GM19452 (cell line): ENCODE measurements at regions not wholly inside any gene's neighbourhood (a gene's known extent, or its start where the extent isn't known, plus 50 kb on each side); places are given as distances from the start of the nearest gene placed in this dataset.

Experiments used
- ATAC-seq: cut with Tn5 transposase; IDR thresholded peaks from one replicate; pipeline ENCODE4 v1.9.1; 2021; ENCODE audit not compliant: unreplicated experiment

DNA sequence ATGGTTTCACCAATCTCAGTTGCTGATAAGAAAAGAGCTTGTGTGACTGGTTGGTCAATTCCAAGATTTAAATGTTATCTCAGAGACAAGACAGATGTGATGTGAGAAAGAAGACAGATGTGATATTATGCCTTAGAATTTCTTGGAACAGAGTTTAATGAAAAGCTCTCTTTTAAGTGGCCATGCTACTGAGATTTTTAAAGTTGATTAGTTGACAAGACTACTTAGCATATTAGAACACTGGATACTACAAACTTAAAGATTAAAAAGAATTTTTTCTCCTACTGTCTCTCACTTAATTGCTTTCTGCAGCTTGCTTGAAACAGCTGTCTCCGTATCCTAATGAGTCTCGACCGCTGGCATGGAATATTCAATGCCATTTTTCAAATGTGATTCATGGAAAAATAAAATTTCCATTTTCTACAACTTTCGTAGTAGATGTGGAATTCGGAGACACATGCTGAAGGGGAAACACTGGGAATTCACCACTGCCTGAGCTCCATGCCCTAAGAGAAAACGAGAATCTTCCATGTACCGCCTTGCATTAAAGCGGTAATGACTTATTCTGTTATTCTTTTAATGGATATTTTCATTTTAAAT, 634.2 kb upstream of the SETBP1 start:
- no peak for ATAC-seq

DNA sequence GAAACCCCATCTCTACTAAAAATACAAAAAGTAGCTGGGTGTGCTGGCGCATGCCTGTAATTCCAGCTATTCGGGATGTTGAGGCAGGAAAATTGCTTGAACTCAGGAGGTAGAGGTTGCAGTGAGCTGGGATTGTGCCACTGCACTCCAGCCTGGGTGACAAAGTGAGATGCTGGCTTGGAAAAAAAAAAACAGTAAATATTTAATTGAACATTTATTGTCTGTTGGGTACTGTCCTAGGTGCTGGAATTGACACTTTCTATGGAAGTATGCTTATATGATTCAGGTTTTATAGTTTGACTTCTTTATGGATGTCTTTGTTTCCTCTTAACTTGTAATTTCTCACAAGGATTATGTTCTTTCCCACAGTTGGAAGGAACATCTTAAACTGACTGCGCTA, 633.1 kb upstream of the SETBP1 start:
- ATAC-seq: no peak

DNA sequence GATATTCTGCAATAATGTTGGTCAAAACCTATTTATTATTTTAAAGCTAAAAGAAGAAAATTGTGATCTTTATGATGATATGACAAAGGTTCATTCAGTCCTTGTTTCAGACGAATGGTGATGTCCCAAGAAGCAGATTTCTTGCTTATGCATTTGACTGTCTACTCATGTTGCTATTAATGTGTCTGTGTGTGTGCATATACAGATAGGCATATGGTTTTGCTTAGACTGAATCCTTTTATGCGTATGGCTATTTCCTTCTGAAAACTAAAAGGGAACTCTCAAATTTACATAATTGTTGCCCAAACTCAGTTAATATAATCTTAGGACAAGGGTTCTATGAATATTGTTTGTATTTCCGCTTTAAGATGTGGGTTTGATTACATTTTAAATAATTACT, 632.3 kb upstream of the SETBP1 start:
- ATAC-seq: no peak

DNA sequence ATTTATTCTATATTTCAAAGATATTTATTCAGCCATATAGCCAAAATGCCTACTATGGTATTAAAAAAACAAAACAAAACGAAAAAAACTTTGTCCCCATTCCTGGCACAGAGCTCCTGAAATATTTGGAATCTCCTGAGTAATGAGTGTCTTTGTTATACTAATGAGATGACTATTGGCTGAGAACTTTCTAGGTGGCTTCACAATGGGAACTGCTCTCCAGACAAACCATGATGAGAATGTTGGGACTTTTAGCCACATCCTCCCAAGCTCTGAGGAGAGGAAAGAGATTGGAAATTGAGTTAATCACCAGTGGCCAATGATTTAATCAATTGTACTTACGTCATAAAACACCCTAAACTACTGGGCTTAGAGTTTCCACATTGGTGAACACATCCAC, 631.8 kb upstream of the SETBP1 start:
- no peak for ATAC-seq

DNA sequence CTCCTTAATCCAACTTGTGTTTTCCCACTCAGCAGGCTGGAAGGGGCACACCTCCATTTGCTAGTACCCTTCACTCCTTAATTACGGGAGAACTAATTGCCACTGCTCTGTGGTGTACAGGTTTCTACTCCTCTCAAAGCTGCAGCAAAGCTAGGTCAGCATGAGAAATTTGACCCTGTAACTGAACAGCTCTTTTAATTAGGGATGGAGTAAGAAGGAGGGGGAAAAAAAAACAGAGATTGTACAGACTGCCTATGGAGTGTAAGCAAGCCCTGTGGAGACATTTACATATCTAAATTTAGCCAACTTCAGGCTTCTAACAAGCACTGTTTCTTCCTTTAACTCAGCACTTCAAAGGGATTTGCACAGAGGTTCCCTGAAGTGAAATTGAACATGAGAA, 629.7 kb upstream of the SETBP1 start:
- no peak for ATAC-seq

DNA sequence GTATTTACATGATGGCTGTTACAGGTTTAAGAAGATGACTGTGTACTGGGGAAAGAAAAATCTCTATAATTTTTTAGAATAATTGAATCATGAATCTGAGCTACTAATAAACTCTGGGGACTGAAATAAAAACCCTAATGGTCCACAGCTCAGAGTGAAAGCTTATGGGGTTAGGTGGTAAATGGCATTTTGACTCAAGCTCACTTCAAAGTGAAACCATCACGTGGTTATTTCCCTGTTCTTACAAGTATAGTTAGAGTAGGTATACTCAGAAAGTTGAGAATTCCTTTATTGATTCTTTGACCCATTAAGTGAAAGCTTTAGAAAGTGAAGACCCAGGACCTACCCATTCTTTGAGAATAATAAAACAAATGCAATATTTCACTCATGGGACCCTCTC, 626.2 kb upstream of the SETBP1 start:
- ATAC-seq: no peak

DNA sequence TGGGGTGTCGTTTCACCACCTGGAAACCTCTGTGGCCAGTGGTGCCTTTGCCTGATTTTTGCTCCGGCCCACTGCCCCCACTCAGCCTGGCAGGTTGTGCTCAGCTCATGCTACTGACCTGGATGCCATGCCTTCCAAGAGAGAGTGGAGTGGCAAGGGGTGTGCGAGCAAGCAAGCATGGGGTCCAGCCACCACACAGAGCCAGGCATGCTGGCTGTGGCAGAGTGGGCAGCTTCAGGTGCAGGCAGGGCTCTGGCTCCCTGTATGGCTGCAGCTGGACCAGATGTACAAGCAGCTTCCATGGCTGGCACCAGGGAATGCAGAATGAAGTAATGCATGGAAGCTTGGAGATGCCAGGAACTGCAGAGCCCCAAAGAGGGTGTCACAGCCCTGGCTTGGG, 620.5 kb upstream of the SETBP1 start:
- no peak for ATAC-seq

DNA sequence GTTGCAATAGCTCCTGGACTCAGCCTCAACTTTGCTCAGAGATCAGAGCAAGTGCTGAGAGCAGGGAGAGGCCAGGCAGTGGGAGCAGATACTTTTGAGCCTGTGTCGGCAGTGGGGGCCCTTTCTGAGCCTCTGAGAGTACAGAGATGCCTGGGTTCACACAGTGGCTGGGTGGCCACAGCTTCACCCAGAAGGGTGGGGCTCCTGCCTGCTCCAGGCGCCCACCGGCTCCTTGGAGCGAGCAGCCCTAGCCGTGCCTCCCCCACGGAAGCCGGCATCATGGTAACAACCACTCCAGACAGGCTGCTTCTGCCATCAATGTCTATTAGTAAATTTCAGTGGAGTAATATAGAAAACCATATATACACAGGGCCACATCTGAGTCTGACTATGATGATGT, 619.2 kb upstream of the SETBP1 start:
- ATAC-seq: no peak

DNA sequence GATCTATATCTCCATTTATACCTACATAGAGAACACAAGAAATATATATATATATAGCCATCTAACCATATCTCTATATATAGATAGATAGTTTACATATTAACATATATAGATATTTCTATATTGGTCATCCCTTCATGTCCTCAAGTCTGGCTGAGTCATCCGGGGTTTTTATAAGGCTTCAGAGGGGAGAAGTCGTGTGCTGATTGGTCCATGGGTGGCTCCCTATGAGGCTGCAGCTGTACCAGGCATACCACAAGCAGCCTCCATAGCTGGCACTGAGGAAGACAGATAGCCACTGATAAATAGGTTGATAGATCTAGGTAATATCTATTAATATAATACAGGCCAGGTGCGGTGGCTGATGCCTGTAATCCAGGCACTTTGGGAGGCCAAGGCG, 618.3 kb upstream of the SETBP1 start:
- ATAC-seq: no peak

DNA sequence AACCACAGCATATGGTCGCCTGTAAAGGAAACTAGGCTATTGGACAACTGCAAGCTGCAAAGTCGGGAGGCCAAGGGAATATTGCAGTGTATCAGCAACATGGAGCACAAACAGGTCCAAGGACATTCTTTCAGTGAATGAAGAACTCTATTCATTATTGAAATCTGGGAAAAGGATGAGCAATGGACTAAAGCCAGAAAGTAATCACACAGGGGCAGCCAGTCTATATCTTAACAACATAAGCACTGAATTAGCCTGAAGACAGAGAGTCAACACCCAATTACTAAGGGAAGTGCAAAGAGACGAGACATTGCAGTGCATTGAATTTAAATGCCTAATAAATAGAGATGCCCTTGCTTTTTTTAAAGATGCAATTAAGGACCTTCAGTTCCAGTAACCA, 615.5 kb upstream of the SETBP1 start:
- ATAC-seq: no peak

DNA sequence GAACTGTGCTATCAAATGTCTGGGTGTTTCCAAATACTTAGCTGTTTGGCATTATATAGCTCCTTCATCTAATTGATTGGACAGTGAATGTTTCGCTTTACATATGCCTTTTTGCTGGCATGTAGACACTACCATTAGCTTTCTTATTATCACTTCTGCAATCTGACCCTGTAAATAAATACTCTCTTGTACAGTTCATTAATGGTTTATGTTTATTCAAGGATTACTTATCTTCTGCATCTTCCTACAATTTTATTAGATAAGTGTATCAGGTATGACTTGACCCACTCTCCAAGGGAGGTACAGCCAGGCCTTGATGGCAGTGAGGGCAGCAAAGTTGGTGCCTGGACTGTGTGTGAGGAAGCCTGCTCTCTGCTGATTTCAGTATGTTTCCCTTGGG, 614.1 kb upstream of the SETBP1 start:
- no peak for ATAC-seq

DNA sequence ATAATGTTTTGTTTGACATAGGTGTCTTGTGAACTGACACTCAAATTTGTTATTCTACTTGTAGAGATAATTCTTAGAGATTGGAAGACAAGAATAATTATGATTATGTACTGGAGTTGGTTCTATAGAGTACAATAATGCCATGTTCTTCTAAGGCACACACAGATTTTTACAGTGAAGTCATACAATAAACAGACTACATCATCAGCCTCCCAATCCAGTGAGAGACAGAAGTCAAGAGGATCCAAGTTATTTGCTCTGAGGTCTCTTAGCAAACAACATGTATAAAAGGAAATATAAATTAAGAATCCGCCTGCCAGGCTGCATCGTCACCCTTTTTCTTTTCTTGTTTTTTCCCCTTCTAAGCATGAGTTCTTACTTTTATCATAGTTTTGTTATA, 613.5 kb upstream of the SETBP1 start:
- no peak for ATAC-seq

DNA sequence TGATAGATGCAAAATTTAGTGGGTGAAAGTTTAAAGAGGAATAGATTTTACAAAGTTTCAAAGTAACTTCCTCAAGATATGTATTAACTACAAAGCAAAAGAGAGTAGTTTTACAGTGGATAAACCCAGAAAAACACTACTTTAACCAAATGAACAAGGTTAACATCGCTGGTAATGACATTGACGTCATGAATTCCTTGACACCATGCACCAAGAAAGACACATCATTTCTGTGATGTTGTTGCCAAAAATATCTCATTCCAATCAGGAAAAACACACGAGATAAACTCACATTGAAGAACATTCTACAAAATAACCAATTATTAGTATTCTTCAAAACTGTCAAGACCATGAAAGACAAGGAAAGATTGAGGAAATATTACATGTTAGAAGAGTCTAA, 605.6 kb upstream of the SETBP1 start:
- ATAC-seq: no peak

DNA sequence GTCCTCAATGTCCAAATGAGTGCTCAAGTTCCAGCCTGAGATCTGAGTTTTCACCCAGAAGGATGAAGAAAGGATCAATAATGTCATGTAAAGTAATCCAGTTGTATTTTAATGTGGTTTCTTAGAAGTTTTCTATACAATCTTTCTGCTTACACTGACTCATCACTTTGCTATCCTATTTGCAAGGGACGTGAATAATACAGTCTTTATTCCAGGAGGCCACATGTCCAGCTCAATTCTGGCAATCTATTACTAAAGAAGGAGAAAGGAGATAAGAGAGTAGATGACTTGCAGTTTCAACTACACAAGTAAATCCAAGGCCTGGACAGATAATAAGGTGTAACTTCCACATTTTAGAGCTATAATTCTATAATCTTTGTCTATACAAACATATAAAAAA, 601.1 kb upstream of the SETBP1 start:
- ATAC-seq: no peak

DNA sequence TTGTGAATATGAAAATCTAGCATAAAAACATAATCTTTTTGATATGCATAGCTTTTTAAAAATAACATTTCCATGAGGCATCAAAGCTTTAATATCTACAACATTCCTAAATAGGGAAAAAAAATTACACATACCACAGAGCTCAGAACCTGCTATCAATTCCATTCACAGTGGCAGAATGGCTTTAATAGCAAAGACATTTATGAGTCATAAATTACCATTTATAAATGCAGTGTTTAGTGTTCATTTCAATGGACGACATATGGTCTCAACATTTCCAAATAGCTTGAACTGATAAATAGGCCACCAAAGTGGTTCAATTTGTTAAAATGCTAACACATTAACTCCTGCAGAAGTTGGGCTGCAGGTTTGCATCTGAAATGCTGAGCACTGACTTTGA, 600.6 kb upstream of the SETBP1 start:
- ATAC-seq: no peak

DNA sequence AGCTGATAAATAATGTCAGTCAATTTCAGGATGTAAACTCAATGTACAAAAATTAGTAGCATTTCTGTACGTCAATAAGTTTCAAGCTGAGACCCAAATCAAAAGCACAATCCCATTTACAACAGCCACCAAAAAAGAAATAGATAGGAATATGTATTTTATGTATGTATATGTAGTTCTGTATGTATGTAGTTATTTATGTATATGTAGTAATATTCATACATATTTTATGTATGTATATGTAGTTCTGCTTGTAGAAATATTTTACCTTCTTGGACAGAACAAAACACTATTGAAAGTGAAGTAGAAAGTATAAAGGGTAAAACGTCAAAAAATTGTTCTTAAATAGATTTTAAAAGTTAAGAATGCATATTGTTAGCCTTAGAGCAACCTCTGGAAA, 591.0 kb upstream of the SETBP1 start:
- no peak for ATAC-seq

DNA sequence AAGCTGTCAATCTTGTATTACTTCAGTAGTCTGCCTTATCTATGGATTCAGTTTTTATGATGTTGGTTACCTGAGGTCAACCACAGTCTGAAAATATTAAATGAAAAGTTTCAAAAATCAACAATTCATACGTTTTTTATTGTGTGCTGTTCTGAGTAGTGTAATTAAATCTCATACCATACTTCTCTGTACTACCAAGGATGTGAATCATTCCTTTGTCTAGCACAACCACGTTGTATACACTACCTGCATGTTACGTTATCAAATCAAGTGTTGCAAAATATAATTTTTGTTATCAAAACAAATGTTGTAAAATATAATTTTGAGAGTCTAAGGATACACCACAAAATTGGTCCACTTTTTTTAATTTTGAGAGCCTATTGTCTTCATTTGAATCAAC, 590.2 kb upstream of the SETBP1 start:
- no peak for ATAC-seq

DNA sequence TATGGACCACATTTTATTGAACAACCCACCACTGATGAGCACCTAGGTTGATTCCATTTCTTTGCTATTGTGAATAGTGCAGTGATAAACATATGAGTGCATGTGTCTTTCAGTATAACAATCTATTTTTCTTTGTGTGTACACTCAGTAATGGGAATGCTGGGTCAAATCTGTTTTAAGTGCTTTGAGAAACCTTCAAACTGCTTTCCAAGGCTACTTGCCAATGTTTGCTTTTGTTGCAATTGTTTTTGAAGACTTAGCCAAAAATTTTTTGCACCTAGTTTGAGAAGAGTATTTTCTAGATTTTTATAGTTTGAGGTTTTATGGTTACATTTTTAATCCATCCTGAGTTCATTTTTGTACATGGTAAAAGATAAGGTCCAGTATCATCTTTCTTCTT, 587.4 kb upstream of the SETBP1 start:
- no peak for ATAC-seq

DNA sequence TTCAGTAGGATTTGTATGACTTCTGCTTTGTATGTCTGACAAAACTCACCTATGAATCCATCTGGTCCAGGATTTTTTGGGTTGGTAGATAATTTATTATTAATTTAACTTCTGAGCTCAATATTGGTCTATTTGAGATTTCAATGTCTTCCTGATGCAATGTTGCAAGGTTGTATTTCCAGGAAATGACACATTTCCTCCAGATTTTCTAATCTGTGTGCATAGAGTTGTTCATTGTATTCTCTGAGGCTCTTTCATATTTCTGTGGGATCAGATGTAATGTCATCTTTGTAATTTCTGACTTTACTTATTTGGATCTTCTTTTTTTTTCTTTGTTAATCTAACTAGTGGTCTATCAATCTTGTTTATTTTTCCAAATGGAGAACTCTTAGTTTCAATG, 584.7 kb upstream of the SETBP1 start:
- ATAC-seq: no peak

DNA sequence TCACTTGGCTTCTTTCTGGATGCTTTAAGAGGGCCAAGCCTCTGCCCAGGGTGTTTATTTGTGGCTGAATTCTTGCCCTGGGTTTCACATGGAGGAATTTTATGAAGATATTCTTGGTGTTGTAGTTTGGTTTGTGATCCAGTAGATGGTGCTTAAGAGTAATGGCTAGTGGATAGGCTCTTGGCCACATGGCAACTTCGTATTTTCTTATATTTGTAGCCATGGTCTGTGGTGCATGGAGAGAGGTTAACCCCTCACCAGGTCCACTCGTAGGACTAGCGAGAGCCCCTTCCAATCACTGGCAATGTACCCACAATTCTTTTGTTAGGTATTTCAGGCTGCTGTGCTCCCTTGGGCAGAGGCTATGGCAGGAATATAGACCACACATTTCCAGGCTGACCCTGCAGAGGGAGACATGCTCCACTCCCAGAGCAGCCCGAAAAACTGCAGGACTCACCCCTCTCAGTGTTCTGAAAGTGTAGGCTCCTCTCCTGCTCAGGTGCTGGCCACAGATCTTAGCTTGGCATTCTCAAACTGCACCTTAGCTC, 582.1 kb upstream of the SETBP1 start:
- no peak for ATAC-seq

DNA sequence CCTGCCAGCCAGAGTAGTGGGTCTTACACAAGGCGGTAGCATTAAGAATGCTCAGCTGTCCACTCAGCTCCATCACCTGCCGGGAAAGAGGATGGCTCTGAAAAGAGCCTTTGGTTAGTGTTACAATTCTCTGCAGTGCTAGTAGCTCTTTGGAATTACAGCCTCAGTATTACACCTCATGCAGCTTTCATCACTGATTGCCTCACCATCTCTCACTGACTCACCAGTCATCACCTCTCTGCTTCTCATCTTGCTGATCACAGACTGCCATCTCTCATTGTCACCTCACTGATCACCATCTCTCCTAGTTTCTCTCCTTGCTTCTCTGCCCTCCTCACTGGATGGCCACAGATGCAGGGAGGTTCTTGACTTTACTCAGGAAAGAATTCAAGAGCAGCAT, 573.5 kb upstream of the SETBP1 start:
- ATAC-seq: no peak

DNA sequence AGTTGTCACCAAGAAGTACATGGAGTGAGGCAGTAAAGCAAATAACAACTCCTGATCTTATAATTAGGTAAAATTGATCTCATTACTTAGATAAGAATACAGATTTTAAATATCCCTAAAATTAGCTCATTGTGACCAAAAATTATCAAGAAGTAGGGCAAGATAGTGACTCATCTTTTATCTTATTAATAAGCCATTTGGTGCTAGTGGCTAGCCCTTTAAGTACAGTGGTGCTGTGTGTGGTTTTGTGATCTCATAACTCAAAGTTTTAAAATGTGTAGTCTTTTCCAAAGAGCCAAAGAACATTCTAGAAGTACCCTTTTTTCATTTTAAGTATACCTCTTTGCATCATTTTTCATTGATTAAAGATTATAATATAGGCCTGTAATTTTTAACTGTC, 569.4 kb upstream of the SETBP1 start:
- no peak for ATAC-seq

DNA sequence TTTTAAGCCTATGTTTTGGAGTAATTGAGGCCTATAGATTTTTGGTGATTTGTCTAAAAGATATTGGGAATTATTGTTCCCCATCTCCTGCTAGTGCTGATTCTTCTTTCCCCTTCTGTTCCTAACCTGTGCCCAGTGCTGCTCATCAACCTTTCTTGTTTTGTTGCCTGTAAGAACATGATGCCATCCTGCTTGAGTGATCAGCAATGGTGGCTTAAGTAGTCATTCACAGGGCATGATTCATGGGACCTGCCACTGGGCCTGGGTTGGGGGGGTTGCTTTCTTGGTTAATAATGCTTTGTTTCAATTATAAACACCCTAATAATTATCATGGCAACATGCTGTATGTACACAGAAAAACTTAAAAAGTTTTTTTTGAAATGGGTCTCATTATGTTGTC, 562.9 kb upstream of the SETBP1 start:
- no peak for ATAC-seq

DNA sequence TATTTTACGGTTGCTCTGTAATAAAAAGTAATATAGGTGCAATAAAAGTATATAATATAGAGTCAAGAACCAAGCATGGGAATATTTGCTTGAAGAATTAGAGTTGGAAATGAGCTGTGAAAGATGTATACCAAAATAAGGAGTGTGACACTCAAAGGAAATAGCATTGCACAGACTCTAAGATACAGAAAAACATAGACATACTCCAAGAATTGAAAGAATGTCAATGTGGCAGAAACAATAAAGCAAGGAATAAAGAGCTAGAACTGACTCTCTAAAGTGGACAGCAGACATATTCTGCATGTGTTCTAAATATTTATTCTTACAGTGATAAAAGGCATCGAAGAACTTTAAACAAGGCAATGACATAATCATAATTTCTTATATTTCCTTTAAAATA, 561.1 kb upstream of the SETBP1 start:
- no peak for ATAC-seq
